CD4-positive, alpha-beta T cell treated with Interleukin-21 for 1 hour (primary cell): ENCODE measurements at regions not wholly inside any gene's neighbourhood (a gene's known extent, or its start where the extent isn't known, plus 50 kb on each side); places are given as distances from the start of the nearest gene placed in this dataset.

Experiments used
- DNase-seq: peaks from one replicate; pipeline ENCODE4 v3.0.0-alpha.2; 2020

DNA sequence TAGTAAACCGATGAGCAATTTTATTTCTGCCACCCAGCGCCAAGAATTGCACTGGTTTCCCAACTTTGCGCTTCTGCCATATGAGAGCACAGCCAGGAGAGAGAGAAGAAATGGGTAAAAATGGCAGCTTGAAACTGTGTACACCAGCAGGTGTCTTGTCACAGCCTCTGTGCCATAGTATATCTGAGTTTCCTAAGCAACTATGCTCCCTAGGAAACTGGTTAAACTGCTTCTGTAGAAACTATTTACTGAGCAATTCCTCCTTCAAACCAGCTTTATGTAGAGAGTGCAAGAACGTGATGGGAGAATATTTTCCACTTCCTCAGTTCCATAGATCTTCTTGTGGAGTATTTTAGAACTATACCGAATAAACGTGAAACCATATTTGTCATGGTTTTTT, 1361.3 kb downstream of the PCDH9 start:
- DNase-seq: no peak

GRCh38 chr13:65868099-65868498, 1362.0 kb downstream of the PCDH9 start:
- DNase-seq: no peak

GRCh38 chr13:65866138-65866537, 1364.0 kb downstream of the PCDH9 start:
- no peak for DNase-seq

- DNase-seq: no peak
Measured at GRCh38 chr13:65865206-65865605, 1364.9 kb downstream of the PCDH9 start.

- no peak for DNase-seq
Measured at GRCh38 chr13:65864039-65864438, 1366.1 kb downstream of the PCDH9 start.

DNA sequence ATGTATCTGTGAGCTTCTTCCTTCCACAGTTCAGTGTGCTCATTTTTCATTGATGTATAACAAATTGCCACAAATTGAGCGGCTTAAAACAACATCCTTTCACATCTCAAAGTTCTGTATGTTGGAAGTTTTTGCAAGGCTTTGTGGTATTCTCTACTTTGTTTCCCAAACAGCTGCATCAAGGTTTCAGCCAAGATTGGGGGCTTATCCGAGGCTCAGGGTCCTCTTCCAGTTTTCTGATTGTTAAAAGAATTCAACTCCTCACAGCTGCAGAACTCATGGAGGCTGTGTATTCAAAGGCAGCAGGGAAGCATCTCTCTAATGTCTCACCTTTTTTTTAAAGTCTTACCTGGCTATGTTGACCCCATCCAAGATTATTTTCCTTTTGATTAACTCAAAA, 1369.8 kb downstream of the PCDH9 start:
- no peak for DNase-seq

DNA sequence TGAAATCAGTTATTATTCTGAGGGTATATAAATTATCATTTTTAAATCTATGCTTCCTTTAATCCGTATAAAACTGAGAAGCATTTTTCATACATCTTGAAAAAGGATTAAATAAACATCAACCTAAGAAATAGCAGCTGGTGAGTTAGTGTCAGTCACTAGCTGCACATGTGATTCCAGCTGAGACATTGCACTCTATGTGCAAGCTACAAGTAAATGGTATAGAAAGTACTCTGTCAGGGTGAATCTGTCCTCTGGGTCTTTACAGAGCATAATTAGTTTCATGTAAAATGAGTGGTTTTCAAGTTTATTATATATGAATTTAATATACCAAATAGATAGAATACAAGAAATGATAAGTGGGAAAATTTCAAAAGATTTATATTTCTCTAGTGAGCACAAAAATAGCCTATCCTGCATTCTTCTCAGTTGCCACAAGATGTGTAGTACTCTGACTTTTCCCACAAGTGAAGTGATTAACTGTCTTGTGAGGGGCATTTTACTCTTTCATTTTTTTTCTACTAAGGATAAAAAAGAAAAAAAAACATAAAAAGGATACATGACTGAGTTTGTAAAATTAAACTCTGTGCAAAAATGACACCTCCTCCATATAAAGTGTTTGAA, 1372.1 kb downstream of the PCDH9 start:
- DNase-seq: no peak

DNA sequence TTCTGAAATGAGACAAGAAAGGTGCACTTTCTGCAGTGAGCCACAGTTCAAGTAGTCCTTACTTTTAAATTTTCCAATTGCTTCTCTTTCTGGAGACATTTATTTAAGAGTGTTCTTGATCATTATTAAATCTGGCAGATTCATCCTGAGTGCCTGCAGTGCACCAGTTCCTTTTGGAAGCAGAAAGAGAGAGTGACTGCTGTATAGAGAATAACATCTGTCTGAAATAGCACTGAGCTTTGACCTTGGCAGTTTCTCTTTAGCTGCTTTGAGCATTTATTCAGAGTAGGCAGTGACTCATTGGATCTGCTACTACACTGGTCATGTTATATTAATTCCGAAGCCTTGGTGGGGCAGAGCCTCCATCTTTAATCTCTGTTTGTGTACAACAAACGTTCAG, 1373.7 kb downstream of the PCDH9 start:
- no peak for DNase-seq

- no peak for DNase-seq
Measured at GRCh38 chr13:65855242-65855805, 1374.8 kb downstream of the PCDH9 start.

- DNase-seq: no peak
Measured at GRCh38 chr13:65854431-65854830, 1375.7 kb downstream of the PCDH9 start.

- no peak for DNase-seq
Measured at GRCh38 chr13:65844266-65844841, 1385.8 kb downstream of the PCDH9 start.

DNA sequence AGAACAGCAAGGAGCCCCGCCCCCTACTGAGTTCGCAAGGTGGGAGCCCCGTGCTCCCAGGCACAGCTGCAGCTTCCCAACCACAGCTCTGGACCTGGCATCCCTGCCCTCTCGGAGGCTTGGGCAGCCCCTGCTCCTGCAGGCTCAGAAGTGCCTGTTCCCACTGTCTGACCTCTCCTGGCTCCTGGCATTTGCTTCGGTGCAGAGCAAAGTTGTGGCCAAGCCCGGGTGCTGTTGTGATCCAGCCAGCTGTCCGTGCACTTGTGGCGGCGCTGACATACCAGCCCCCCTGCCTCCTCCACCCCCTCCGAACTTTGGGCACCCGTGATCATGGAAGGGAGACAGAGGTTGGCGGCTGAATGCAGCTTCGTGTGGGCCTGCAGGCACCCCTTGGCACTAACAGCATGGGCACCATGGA, 1386.8 kb downstream of the PCDH9 start:
- DNase-seq: no peak

- DNase-seq: no peak
Measured at GRCh38 chr13:65841156-65841555, 1389.0 kb downstream of the PCDH9 start.

GRCh38 chr13:65836066-65836465, 1394.1 kb downstream of the PCDH9 start:
- no peak for DNase-seq

DNA sequence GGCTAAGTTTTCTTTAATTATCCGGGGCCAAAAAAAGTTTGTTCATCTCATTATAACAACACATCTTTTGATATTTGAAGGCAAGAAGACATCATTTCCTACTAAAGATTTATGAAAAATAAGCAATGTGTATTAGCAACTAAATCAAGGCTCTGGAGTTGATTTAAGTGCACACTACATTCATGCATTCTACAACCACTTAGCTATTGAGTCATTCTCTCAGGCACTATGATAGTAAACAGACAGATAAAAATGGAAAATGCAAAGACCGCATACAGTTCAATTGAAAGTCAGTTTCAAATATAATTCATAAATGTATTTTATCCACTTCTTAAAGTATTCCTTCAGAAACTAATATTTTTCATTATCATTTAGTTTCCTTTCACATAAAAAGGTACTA, 1395.2 kb downstream of the PCDH9 start:
- no peak for DNase-seq

DNA sequence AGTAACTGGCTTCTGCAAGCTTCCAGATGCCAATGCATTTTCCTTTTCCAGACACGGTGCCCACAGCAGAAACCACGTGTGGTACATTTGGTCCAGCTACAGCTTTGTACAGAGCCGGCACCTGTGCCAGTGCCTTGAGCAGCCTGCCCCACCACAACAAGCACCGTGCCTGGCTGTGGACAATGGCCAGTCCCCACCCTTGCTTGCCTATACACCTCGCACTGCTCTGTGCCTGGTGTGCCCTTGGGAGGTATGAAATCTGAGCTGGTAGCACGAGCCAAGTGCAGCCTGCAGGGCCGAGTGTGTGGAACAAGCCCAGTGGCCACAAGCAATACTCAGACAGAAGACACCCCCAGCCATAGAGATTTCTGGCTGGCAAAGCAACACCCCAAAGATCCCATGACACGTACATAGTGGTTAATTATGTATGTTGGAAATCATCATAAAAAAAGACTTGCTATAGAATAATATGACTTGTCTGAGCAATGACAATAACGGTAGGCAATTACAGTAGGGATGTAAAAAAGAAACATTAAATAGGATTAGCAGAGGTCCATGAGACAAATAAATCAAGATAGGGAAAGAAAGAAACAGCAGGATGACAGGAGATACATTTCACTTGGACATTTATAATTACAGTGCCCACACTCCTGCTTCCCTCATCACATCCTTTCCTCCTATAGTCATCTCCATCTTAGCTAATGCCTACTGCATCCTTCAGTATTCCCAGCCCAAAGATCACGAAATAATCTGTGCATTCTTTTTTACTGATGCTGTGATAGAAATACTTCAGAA, 1399.5 kb downstream of the PCDH9 start:
- DNase-seq: no peak

DNA sequence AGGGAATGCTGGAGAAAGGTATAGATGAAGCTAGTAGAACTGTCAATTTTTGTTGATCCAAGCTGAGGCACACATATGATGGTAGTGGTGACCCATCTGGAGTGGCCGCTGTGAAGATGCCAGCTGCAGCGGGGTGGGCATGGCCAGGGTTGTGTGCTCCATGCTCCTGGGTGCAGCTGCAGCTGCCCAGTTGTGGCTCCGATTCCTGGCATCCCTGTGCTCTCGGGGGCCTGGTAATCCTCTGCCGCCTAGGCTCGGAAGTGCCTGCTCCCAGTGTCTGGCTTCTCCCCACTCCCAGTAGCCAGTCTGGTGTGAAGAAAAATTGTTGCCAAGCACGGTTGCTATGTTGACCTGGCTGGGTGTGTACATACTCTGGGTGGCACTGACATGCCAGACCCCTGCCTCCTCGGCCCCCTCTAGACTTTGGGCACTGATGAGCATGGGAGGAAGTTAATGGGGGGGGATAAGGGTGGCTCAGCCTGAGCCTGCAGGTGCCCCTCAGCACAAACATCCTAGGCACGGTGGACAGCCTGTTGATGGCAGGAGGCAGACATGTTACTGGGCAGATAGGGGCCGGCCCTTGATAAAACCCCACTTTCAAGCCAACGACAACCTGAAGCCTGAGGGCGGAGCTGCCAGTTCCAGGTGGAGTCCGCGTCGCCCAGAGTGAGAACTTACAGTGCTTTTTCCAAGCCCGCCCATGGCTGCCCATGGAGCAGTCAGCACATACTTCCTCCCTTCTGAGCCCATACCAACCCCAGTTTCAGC, 1400.7 kb downstream of the PCDH9 start:
- no peak for DNase-seq

GRCh38 chr13:65826657-65827056, 1403.5 kb downstream of the PCDH9 start:
- no peak for DNase-seq

DNA sequence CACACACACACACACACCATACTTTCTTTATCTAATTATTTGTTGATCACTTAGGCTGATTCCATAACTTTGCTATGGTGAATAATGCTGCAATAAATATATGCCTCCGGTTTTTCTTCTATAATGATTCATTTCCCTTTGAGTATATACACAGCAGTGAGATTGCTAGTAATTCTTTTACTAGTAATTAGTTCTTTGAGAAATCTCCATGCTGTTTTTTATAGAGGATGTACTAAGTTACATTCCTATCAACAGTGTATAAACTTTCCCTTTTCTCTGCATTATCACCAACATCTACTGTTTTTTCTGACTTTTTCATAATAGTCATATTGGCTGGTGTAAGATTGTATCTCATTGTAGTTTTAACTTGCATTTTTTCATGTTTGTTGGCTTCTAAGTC, 1405.1 kb downstream of the PCDH9 start:
- DNase-seq: no peak

GRCh38 chr13:65808061-65808460, 1422.1 kb downstream of the PCDH9 start:
- DNase-seq: no peak

DNA sequence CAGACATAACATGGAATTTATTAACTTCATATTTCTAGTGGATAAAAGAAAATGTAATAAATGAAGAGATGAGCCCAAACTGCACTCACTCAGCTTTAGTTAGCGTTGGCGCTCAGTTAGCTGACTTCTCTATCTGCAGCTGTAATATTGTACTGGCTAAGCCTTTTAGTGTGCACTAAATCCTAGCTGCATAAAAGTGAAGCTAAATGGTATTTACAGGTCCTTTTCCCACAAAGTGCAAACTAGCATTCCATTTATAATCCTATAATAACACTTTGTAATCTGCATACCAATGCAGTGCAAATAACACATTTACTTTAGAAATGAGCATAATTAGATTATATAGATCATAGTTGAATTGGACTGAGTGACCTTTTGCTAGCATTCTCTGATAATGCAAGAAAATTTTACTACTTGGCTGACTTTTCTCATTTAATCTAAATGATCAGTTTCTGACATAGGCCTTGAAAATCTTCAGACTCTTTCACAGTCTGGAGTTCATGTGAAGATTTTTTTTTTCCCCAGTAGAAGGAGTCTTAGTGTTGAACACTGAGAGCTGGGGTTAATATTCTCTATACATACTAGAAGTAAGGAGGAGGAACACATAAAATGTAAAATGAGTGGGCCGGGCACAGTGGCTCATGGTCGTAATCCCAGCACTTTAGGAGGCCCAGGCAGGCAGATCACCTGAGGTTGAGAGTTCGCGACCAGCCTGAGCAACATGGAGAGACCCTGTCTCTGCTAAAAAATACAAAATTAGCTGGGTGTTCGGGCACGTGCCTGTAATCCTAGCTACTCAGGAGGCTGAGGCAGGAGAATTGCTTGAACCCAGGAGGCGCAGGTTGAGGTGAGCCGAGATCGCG, 1426.4 kb downstream of the PCDH9 start:
- DNase-seq: no peak

DNA sequence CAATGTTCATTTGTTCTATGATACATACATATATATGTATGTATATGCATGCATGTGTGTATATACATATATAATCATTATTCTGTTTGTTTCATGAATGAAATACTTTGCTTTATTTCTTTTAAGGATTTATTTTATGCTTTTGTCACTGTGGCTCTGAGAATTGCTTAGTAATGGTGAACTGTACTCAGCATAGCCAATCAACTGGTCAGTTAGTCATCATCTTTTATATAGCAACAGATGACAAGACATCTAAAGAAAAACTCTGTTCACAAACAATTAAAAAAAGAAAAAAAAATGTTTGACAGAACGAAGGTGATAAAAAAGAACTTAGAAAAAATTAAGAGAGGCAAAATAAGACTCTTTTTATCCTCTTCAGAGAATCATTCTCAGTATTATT, 1440.3 kb downstream of the PCDH9 start:
- DNase-seq: no peak
